Uterus (tissue), 3 donors: ENCODE measurements at regions not wholly inside any gene's neighbourhood (a gene's known extent, or its start where the extent isn't known, plus 50 kb on each side); places are given as distances from the start of the nearest gene placed in this dataset.

Experiments used
- DNase-seq, 2 donors: peaks; one replicate each; pipeline ENCODE4 v3.0.0-alpha.2; 2019 to 2020
- H3K27ac ChIP-seq, 2 donors: fragments of 200-600 bp; sonication (generic); 1 replicate in 1 of 2; 2 replicates in 1 of 2; pipeline ENCODE4 v1.5.1; 2016 to 2018
- H3K27me3 ChIP-seq, 2 donors: fragments of 200-600 bp; sonication (generic); one replicate each; pipeline ENCODE4 v1.5.1; 2018 to 2019; ENCODE audit warnings: control low read depth in 1 of 2
- H3K36me3 ChIP-seq, 2 donors: fragments of 200-600 bp; sonication (generic); one replicate each; pipeline ENCODE4 v1.5.1; 2019; ENCODE audit warnings: control low read depth in 1 of 2
- H3K4me1 ChIP-seq, 2 donors: fragments of 200-600 bp; sonication (generic); one replicate each; pipeline ENCODE4 v1.5.1; 2018 to 2019; ENCODE audit warnings: control low read depth in 1 of 2
- H3K4me3 ChIP-seq, 2 donors: fragments of 200-600 bp; sonication (generic); 1 replicate in 1 of 2; 2 replicates in 1 of 2; pipeline ENCODE4 v1.5.1; 2018 to 2019; ENCODE audit warnings: mild to moderate bottlenecking in 1 of 2
- H3K9me3 ChIP-seq, 2 donors: fragments of 200-600 bp; sonication (generic); one replicate each; pipeline ENCODE4 v1.5.1; 2019; ENCODE audit warnings: control low read depth in 1 of 2
- POLR2A ChIP-seq, 2 donors: fragments of 450-650 bp; IDR thresholded peaks; one replicate each; pipeline ENCODE4 v1.6.1; 2016; ENCODE audit warnings: antibody characterized with exemption in 2 of 2, mild to moderate bottlenecking in 1 of 2, moderate library complexity in 1 of 2
- intact Hi-C: fragments of 100-400 bp; cut with DNase I; formaldehyde crosslinking; loops from one replicate; pipeline ENCODE4 v1.15.1; 2023; ENCODE audit warnings: low total_unique reads
- TF ChIP-seq, protein P1 (sequence below), 4 experiments: fragments of 200-600 bp in 2 of 4; fragments of 450-650 bp in 2 of 4; sonication (generic) in 2 of 4; IDR thresholded peaks; one replicate each; pipeline ENCODE4 v1.5.1; 2016 to 2019; ENCODE audit warnings: antibody characterized with exemption in 4 of 4, mild to moderate bottlenecking in 2 of 4, moderate library complexity in 1 of 4
- donor health status: DM: yes; HTN: yes; CAD: no.

DNA sequence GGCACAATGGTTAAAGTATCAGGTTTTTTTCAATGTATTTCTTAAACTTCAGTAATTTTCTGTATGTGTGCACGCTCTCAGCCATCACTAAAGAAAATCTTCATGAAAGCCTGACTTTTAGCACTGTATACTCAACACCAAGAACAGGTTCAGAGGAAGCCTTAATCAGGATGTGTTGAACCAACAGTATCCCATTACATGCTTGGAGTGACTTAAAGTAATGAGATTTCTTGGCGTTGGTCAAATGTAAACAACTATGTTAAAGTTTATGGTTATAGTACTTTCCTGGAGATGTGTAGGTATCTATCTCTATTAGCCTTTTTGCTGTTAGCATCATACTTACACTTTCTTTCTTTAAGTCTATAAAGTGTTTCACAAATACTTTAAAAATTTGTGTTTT, 335.0 kb downstream of the CCER1 start:
- H3K27ac ChIP-seq, result no peak overlapping the region
- H3K4me3 ChIP-seq, result no peak overlapping the region
- no peaks in the 10 kb centered on the region for H3K27me3 ChIP-seq
- H3K4me1 ChIP-seq, result no peaks in the 10 kb centered on the region
- H3K36me3 ChIP-seq, result no peaks in the 10 kb centered on the region
- no peaks in the 10 kb centered on the region for H3K9me3 ChIP-seq
- intact Hi-C loops, result no loop called here
- no peak for DNase-seq
- TF ChIP-seq, protein P1, sequence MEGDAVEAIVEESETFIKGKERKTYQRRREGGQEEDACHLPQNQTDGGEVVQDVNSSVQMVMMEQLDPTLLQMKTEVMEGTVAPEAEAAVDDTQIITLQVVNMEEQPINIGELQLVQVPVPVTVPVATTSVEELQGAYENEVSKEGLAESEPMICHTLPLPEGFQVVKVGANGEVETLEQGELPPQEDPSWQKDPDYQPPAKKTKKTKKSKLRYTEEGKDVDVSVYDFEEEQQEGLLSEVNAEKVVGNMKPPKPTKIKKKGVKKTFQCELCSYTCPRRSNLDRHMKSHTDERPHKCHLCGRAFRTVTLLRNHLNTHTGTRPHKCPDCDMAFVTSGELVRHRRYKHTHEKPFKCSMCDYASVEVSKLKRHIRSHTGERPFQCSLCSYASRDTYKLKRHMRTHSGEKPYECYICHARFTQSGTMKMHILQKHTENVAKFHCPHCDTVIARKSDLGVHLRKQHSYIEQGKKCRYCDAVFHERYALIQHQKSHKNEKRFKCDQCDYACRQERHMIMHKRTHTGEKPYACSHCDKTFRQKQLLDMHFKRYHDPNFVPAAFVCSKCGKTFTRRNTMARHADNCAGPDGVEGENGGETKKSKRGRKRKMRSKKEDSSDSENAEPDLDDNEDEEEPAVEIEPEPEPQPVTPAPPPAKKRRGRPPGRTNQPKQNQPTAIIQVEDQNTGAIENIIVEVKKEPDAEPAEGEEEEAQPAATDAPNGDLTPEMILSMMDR (IDR thresholded peaks at IDR 0.05), result no peak
- no peak for TF ChIP-seq POLR2A (IDR thresholded peaks at IDR 0.05)

DNA sequence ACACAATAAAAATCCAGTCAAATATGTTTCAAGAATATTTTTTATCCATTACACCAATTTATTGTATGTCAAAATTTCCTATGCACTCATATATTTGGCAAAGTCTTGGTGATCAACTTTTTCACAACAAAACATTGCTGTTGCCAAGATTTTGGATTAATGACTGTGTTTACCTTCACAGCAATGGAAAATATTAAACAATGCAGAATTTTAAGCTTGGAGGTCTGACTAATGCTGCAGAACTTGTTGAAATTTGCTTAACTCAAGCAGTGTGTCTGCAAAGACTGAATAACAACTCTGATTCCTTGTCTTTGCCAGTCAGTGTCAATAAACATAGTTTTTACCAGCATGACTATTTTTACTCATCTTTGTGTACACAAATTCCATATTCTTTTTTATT, 336.4 kb downstream of the CCER1 start:
- Histone ChIP-seq H3K27me3 (no peaks in the 10 kb centered on the region), H3K9me3 (no peaks in the 10 kb centered on the region), H3K36me3 (no peaks in the 10 kb centered on the region), H3K4me3 (no peak overlapping the region), H3K27ac (no peak overlapping the region), H3K4me1 (no peaks in the 10 kb centered on the region)
- intact Hi-C loops, result no loop called here
- TF ChIP-seq POLR2A (IDR thresholded peaks at IDR 0.05), result no peak
- TF ChIP-seq, protein P1 (IDR thresholded peaks at IDR 0.05), result no peak
- DNase-seq, result no peak

DNA sequence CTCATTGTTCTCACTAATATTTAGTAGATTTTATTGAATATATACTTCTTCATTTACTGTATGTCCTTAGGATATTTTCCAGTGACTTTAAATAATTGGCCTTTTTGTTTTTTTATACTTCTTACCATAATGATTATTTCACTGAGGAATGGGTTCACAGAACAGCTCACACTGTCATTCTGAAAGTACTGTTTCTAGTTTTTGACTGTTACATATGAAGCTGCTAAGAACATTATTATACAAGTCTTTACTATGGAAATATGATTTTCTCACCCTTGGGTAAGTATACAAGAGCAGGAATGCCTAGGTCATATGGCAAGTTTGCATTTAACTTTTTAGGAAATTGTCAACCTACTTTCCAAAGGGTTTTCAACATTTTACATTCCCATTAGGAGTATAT, 343.1 kb downstream of the CCER1 start:
- H3K4me1 ChIP-seq, result no peaks in the 10 kb centered on the region

DNA sequence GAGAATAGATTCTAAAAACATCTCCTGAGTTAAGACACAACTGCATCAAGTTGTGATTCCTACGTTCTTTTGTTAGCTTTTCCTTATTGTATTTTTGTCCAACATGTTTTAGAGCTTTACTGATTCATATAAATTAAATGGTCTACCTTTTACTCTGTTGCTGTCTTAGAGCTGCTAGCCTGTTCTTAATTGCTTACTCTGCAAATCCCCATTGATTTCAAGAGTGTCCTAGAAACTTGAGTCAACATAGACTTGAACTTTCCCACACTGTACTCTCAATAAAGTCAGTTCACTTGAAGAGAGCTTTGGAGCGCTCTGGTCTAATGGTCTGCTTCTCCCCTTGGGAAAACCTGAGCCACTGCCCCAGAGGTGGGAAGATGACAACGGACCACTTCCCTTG, 343.9 kb downstream of the CCER1 start:
- DNase-seq, result no peak
- no peak overlapping the region for H3K27ac ChIP-seq
- H3K27me3 ChIP-seq, result no peaks in the 10 kb centered on the region
- no peak overlapping the region for H3K4me3 ChIP-seq
- intact Hi-C loops, result no loop called here
- H3K9me3 ChIP-seq, result no peaks in the 10 kb centered on the region
- H3K4me1 ChIP-seq, result no peaks in the 10 kb centered on the region
- TF ChIP-seq POLR2A (IDR thresholded peaks at IDR 0.05), result no peak
- TF ChIP-seq, protein P1 (IDR thresholded peaks at IDR 0.05), result no peak
- H3K36me3 ChIP-seq, result no peaks in the 10 kb centered on the region

More for the DNA sequence above, 343.1 kb downstream of the CCER1 start:
- Histone ChIP-seq H3K36me3 (no peaks in the 10 kb centered on the region), H3K4me3 (no peak overlapping the region), H3K27me3 (no peaks in the 10 kb centered on the region), H3K9me3 (no peaks in the 10 kb centered on the region), H3K27ac (no peak overlapping the region)
- no peak for DNase-seq
- intact Hi-C loops, result no loop called here
- TF ChIP-seq, protein P1 (IDR thresholded peaks at IDR 0.05), result no peak
- no peak for TF ChIP-seq POLR2A (IDR thresholded peaks at IDR 0.05)

DNA sequence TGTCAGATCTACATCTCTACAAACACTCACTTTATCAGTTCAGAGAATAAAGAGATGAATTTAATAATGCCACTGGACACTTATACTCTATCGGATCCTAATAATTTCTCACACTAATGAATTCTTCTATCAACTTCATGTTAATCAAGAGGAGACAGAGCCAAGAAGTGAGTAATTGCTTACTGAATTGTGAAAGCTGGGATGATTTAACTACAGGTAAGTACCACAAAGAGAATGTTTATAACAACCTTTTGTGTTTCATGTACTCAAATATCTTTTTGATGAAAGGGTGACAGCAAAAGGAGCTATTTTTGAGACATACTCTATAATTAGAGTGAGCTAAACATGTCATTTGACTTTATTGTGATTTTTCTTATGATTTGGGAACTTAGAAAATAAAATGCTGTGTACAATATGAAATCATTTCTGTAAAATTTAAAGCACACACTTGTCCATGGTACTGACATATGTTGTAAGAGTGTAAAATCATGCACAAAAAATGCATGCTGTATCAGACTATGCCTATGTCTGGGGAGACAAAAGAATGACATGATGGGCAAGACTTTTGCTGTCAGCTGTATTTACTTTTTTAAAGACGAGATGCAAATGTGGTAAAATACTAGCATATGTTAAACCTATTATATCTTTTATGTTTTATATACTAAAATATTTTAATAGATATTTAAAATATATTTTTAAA, 361.2 kb downstream of the CCER1 start:
- Histone ChIP-seq H3K27ac (no peak overlapping the region), H3K4me1 (no peaks in the 10 kb centered on the region), H3K36me3 (no peaks in the 10 kb centered on the region), H3K9me3 (no peaks in the 10 kb centered on the region), H3K27me3 (no peaks in the 10 kb centered on the region), H3K4me3 (no peak overlapping the region)
- no peak for DNase-seq
- intact Hi-C loops, result no loop called here
- TF ChIP-seq POLR2A (IDR thresholded peaks at IDR 0.05), result no peak

DNA sequence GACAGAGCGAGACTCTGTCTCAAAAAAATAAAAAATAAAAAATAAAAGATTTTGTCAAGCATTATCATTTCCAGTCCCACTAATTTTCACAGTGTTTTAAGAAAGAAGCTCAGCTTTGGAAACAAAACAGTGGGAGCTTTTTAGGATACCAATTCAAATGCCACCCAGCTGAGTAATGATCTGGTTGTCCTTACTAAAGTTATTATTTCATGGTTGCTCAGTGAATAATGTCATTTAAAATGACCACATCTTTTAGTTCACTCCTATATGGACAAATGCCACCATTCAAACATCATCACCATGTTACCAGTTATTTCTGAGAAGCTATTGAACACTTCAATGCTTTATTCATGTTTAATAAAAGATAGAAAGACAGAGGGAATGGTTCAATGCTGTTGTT, 365.0 kb downstream of the CCER1 start:
- Histone ChIP-seq H3K4me3 (no peak overlapping the region), H3K27me3 (no peaks in the 10 kb centered on the region), H3K4me1 (no peaks in the 10 kb centered on the region), H3K36me3 (no peaks in the 10 kb centered on the region), H3K9me3 (no peaks in the 10 kb centered on the region), H3K27ac (no peak overlapping the region)
- no peak for DNase-seq
- intact Hi-C loops, result no loop called here
- TF ChIP-seq, protein P1 (IDR thresholded peaks at IDR 0.05), result no peak
- TF ChIP-seq POLR2A (IDR thresholded peaks at IDR 0.05), result no peak
